ENCODE measurements at regions not wholly inside any gene's neighbourhood (a gene's known extent, or its start where the extent isn't known, plus 50 kb on each side); places are given as distances from the start of the nearest gene placed in this dataset.

DNA sequence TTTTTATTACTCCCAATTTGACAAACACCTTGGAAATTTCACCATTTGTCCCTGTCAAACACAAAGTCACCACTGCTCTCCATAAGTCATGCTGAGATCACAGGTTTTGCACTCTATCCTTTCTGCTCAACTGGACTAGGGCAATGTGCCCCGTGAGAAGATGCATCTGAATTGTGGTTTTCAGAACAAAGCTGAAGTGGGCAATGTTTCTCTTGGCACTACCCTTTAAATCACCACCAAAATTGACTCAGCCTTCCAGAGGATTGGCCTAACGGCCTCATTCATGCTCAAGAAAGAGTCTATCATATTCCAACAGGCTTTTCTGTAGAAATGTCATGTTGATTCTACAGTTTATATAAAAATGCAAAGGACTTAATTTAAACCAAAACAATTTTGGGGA, 81.0 kb upstream of the TRIO start:
- TF ChIP-seq, protein P1, sequence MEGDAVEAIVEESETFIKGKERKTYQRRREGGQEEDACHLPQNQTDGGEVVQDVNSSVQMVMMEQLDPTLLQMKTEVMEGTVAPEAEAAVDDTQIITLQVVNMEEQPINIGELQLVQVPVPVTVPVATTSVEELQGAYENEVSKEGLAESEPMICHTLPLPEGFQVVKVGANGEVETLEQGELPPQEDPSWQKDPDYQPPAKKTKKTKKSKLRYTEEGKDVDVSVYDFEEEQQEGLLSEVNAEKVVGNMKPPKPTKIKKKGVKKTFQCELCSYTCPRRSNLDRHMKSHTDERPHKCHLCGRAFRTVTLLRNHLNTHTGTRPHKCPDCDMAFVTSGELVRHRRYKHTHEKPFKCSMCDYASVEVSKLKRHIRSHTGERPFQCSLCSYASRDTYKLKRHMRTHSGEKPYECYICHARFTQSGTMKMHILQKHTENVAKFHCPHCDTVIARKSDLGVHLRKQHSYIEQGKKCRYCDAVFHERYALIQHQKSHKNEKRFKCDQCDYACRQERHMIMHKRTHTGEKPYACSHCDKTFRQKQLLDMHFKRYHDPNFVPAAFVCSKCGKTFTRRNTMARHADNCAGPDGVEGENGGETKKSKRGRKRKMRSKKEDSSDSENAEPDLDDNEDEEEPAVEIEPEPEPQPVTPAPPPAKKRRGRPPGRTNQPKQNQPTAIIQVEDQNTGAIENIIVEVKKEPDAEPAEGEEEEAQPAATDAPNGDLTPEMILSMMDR (IDR thresholded peaks at IDR 0.05; ENCODE audit: low read length) = no peak
- no peak for TF ChIP-seq EZH2 (IDR thresholded peaks at IDR 0.05; ENCODE audit: borderline replicate concordance, low read length)
